Caki2 (cell line): ENCODE measurements at regions not wholly inside any gene's neighbourhood (a gene's known extent, or its start where the extent isn't known, plus 50 kb on each side); places are given as distances from the start of the nearest gene placed in this dataset.
"Not testable (repeated sequence)": the region's sequence is repeated elsewhere in the genome, so short reads cannot be mapped to it uniquely, and the experiment has no call there.

Source experiments
- DNase-seq: peaks from one replicate; pipeline ENCODE4 v3.0.0-alpha.2; 2015; ENCODE audit warnings: low read depth
- in situ Hi-C: cut with HindIII; loops from 2 replicates; pipeline ENCODE4 v1.10.0; 2016; ENCODE audit warnings: low sequenced_read_pairs, low pct_unique_long_range_greater_than_20kb, mixed read lengths

GRCh38 chr2:57460396-57461276, 586.0 kb upstream of the VRK2 start:
- in situ Hi-C loops: no loop called here
- DNase-seq: no peak

- no peak for DNase-seq
- in situ Hi-C loops: no loop called here
Measured at GRCh38 chr2:57461624-57462023, 585.0 kb upstream of the VRK2 start.

- DNase-seq: no peak
- in situ Hi-C loops: no loop called here
Measured at GRCh38 chr2:57465067-57465466, 581.5 kb upstream of the VRK2 start.

- no peak for DNase-seq
- in situ Hi-C loops: no loop called here
Measured at GRCh38 chr2:57465967-57466366, 580.6 kb upstream of the VRK2 start.

- DNase-seq: no peak
- in situ Hi-C loops: no loop called here
Measured at GRCh38 chr2:57475391-57475790, 571.2 kb upstream of the VRK2 start.

- DNase-seq: peak; percentile 4
- in situ Hi-C loops: no loop called here
Measured at GRCh38 chr2:57479981-57480380, 566.6 kb upstream of the VRK2 start.

- in situ Hi-C loops: no loop called here
- no peak for DNase-seq
Measured at GRCh38 chr2:57488061-57488460, 558.5 kb upstream of the VRK2 start.

- DNase-seq: no peak
- in situ Hi-C loops: no loop called here
Measured at GRCh38 chr2:57490741-57491140, 555.9 kb upstream of the VRK2 start.

- in situ Hi-C loops: no loop called here
- DNase-seq: no peak
Measured at GRCh38 chr2:57491213-57491612, 555.4 kb upstream of the VRK2 start.

- DNase-seq, in situ Hi-C loops: not testable (repeated sequence)
Measured at GRCh38 chr2:57493966-57494365, 552.6 kb upstream of the VRK2 start.

GRCh38 chr2:57497489-57498096, 549.0 kb upstream of the VRK2 start:
- DNase-seq: peak; percentile 47
- in situ Hi-C loops: no loop called here

GRCh38 chr2:57504787-57505186, 541.8 kb upstream of the VRK2 start:
- no peak for DNase-seq
- in situ Hi-C loops: no loop called here

GRCh38 chr2:57509189-57509588, 537.4 kb upstream of the VRK2 start:
- DNase-seq: no peak
- in situ Hi-C loops: no loop called here

- no peak for DNase-seq
- in situ Hi-C loops: no loop called here
Measured at GRCh38 chr2:57510704-57511103, 535.9 kb upstream of the VRK2 start.

- in situ Hi-C loops: no loop called here
- DNase-seq: no peak
Measured at GRCh38 chr2:57515366-57515765, 531.2 kb upstream of the VRK2 start.

- DNase-seq: peak; percentile 23
- in situ Hi-C loops: no loop called here
Measured at GRCh38 chr2:57516698-57517340, 529.8 kb upstream of the VRK2 start.

- in situ Hi-C loops: no loop called here
- DNase-seq: no peak
Measured at GRCh38 chr2:57523304-57523703, 523.3 kb upstream of the VRK2 start.

- DNase-seq: no peak
- in situ Hi-C loops: no loop called here
Measured at GRCh38 chr2:57527685-57528084, 518.9 kb upstream of the VRK2 start.

- no peak for DNase-seq
- in situ Hi-C loops: no loop called here
Measured at GRCh38 chr2:57528499-57528898, 518.1 kb upstream of the VRK2 start.
